Right atrium auricular region (tissue), 2 donors: ENCODE measurements at regions not wholly inside any gene's neighbourhood (a gene's known extent, or its start where the extent isn't known, plus 50 kb on each side); places are given as distances from the start of the nearest gene placed in this dataset.

ENCODE experiments used
- DNase-seq: peaks from one replicate; pipeline ENCODE4 v3.0.0-alpha.2; 2019; ENCODE audit warnings: low spot score
- H3K27ac ChIP-seq, 2 donors: fragments of 200-600 bp; sonication (generic); 1 replicate in 1 of 2; 2 replicates in 1 of 2; pipeline ENCODE4 v1.5.1; 2016 to 2019
- H3K27me3 ChIP-seq, 2 donors: fragments of 200-600 bp; sonication (generic); one replicate each; pipeline versions ENCODE4 v1.5.1 to v1.6.0; 2017 to 2019
- H3K36me3 ChIP-seq: fragments of 200-600 bp; sonication (generic); one replicate; pipeline ENCODE4 v1.5.1; 2016
- H3K4me1 ChIP-seq, 2 donors: fragments of 200-600 bp; sonication (generic); one replicate each; pipeline versions ENCODE4 v1.5.1 to v1.6.0; 2017 to 2019
- H3K4me3 ChIP-seq, 2 donors: fragments of 200-600 bp; sonication (generic); 1 replicate in 1 of 2; 2 replicates in 1 of 2; pipeline ENCODE4 v1.5.1; 2017 to 2019; ENCODE audit warnings: mild to moderate bottlenecking in 1 of 2, moderate library complexity in 1 of 2
- H3K9me3 ChIP-seq, 2 donors: fragments of 200-600 bp; sonication (generic); one replicate each; pipeline ENCODE4 v1.5.1; 2019
- CTCF ChIP-seq, 2 donors: fragments of 200-600 bp; sonication (generic); IDR thresholded peaks; one replicate each; pipeline ENCODE4 v1.5.1; 2019; ENCODE audit warnings: antibody characterized with exemption in 2 of 2

- H3K9me3 ChIP-seq = no peaks in the 10 kb centered on the region
- DNase-seq = no peak
- H3K4me1 ChIP-seq = no peaks in the 10 kb centered on the region
- H3K27me3 ChIP-seq = no peaks in the 10 kb centered on the region
- no peak for TF ChIP-seq CTCF (IDR thresholded peaks at IDR 0.05)
- no peaks in the 10 kb centered on the region for H3K36me3 ChIP-seq
- no peak overlapping the region for H3K4me3 ChIP-seq
- H3K27ac ChIP-seq = no peak overlapping the region
Observed at GRCh38 chr19:31907661-31908060, 437.7 kb upstream of the ZNF507 start.

GRCh38 chr19:31908080-31908479, 437.3 kb upstream of the ZNF507 start:
- DNase-seq = no peak
- Histone ChIP-seq H3K27ac (no peak overlapping the region), H3K4me3 (no peak overlapping the region)

GRCh38 chr19:31908496-31909225, 436.7 kb upstream of the ZNF507 start:
- Histone ChIP-seq H3K27me3 (no peaks in the 10 kb centered on the region), H3K36me3 (no peaks in the 10 kb centered on the region), H3K9me3 (no peaks in the 10 kb centered on the region), H3K4me1 (no peaks in the 10 kb centered on the region), H3K27ac (no peak overlapping the region), H3K4me3 (no peak overlapping the region)
- no peak for TF ChIP-seq CTCF (IDR thresholded peaks at IDR 0.05)
- DNase-seq = no peak

More at GRCh38 chr19:31908080-31908479, 437.3 kb upstream of the ZNF507 start:
- TF ChIP-seq CTCF (IDR thresholded peaks at IDR 0.05) = no peak
- Histone ChIP-seq H3K36me3 (no peaks in the 10 kb centered on the region), H3K4me1 (no peaks in the 10 kb centered on the region), H3K9me3 (no peaks in the 10 kb centered on the region), H3K27me3 (no peaks in the 10 kb centered on the region)

- Histone ChIP-seq H3K4me3 (no peak overlapping the region), H3K27ac (no peak overlapping the region), H3K36me3 (no peaks in the 10 kb centered on the region), H3K4me1 (no peaks in the 10 kb centered on the region), H3K27me3 (no peaks in the 10 kb centered on the region), H3K9me3 (no peaks in the 10 kb centered on the region)
- no peak for DNase-seq
- TF ChIP-seq CTCF (IDR thresholded peaks at IDR 0.05) = no peak
Observed at GRCh38 chr19:31910224-31910623, 435.2 kb upstream of the ZNF507 start.

- no peak for TF ChIP-seq CTCF (IDR thresholded peaks at IDR 0.05)
Observed at GRCh38 chr19:31911577-31911976, 433.8 kb upstream of the ZNF507 start.

More at GRCh38 chr19:31911577-31911976, 433.8 kb upstream of the ZNF507 start:
- Histone ChIP-seq H3K4me1 (no peaks in the 10 kb centered on the region), H3K27ac (no peak overlapping the region), H3K9me3 (no peaks in the 10 kb centered on the region), H3K4me3 (no peak overlapping the region), H3K27me3 (no peaks in the 10 kb centered on the region), H3K36me3 (no peaks in the 10 kb centered on the region)
- DNase-seq = no peak
